GM23338 (cell line): ENCODE measurements at regions not wholly inside any gene's neighbourhood (a gene's known extent, or its start where the extent isn't known, plus 50 kb on each side); places are given as distances from the start of the nearest gene placed in this dataset.

Experiments
- ATAC-seq: fragments of 200-7000 bp; cut with Tn5 transposase; 3 replicates; pipeline ENCODE4 v1.9.1; 2020
- DNase-seq: peaks from one replicate; pipeline ENCODE4 v3.0.0-alpha.2; 2015; ENCODE audit warnings: low spot score
- H2AFZ ChIP-seq: fragments of 200-600 bp; sonication (generic); 2 replicates; pipeline ENCODE4 v1.8.0; 2016; ENCODE audit warnings: antibody characterized with exemption, mild to moderate bottlenecking, moderate library complexity
- H3F3A ChIP-seq: fragments of 200-600 bp; sonication (generic); replicated peaks from 2 replicates; pipeline ENCODE4 v1.8.0; 2017; ENCODE audit warnings: antibody characterized with exemption, mixed run types, low read depth
- H3K27ac ChIP-seq: fragments of 200-600 bp; sonication (generic); 2 replicates; pipeline ENCODE4 v1.6.1; 2016; ENCODE audit warnings: low read depth
- H3K27me3 ChIP-seq: fragments of 200-600 bp; sonication (generic); 2 replicates; pipeline ENCODE4 v1.8.0; 2016; ENCODE audit warnings: mild to moderate bottlenecking, mixed run types, moderate library complexity; ENCODE audit not compliant: insufficient read depth
- H3K36me3 ChIP-seq: fragments of 200-600 bp; sonication (generic); 2 replicates; pipeline ENCODE4 v1.8.0; 2016; ENCODE audit warnings: mild to moderate bottlenecking; ENCODE audit not compliant: insufficient read depth
- H3K4me1 ChIP-seq: fragments of 200-600 bp; sonication (generic); 2 replicates; pipeline ENCODE4 v1.8.0; 2016; ENCODE audit warnings: mild to moderate bottlenecking, moderate library complexity; ENCODE audit not compliant: insufficient read depth
- H3K4me2 ChIP-seq: fragments of 200-600 bp; sonication (generic); 2 replicates; pipeline ENCODE4 v1.7.1; 2017; ENCODE audit warnings: mixed run types
- H3K4me3 ChIP-seq: fragments of 200-600 bp; sonication (generic); 2 replicates; pipeline ENCODE4 v1.6.1; 2016; ENCODE audit warnings: mixed run types
- H3K79me2 ChIP-seq: fragments of 200-600 bp; sonication (generic); replicated peaks from 2 replicates; pipeline ENCODE4 v1.8.0; 2017; ENCODE audit warnings: mild to moderate bottlenecking; ENCODE audit not compliant: insufficient read depth
- H3K9me2 ChIP-seq: fragments of 200-600 bp; sonication (generic); 2 replicates; pipeline ENCODE4 v1.8.0; 2017; ENCODE audit not compliant: insufficient read depth
- H4K20me1 ChIP-seq: fragments of 200-600 bp; sonication (generic); replicated peaks from 2 replicates; pipeline ENCODE4 v1.8.0; 2017; ENCODE audit warnings: mild to moderate bottlenecking; ENCODE audit not compliant: insufficient read depth
- H3K27ac Mint-ChIP-seq: 2 replicates; pipeline ENCODE4 v1.8.0; 2020; ENCODE audit warnings: inconsistent platforms, mild to moderate bottlenecking, moderate library complexity, mixed read lengths
- H3K27me3 Mint-ChIP-seq: 3 replicates; pipeline ENCODE4 v1.8.0; 2022; ENCODE audit warnings: low read depth, mild to moderate bottlenecking, moderate library complexity, mixed read lengths, inconsistent platforms; ENCODE audit not compliant: insufficient read depth, poor library complexity
- H3K36me3 Mint-ChIP-seq: 3 replicates; pipeline ENCODE4 v1.8.0; 2021; ENCODE audit warnings: low read depth, mild to moderate bottlenecking, inconsistent platforms, moderate library complexity, mixed read lengths
- H3K4me1 Mint-ChIP-seq: 3 replicates; pipeline ENCODE4 v1.8.0; 2020; ENCODE audit warnings: mild to moderate bottlenecking, inconsistent platforms, mixed read lengths
- H3K4me3 Mint-ChIP-seq: 3 replicates; pipeline ENCODE4 v1.8.0; 2021; ENCODE audit warnings: moderate library complexity, mild to moderate bottlenecking, inconsistent platforms, mixed read lengths
- H3K9me3 Mint-ChIP-seq: 3 replicates; pipeline ENCODE4 v1.8.0; 2020; ENCODE audit warnings: moderate library complexity, mild to moderate bottlenecking, inconsistent platforms, mixed read lengths
- CREB1 ChIP-seq: fragments of 250-450 bp; sonication (Bioruptor Pico); IDR thresholded peaks from 2 replicates; pipeline ENCODE4 v1.5.0; 2020; ENCODE audit warnings: low read depth, mild to moderate bottlenecking, moderate library complexity
- CTCF ChIP-seq, 2 experiments: fragments of 200-600 bp in 1 of 2; sonication (generic) in 1 of 2; conservative IDR thresholded peaks; 2 replicates each; pipeline versions ENCODE4 v1.5.1 to v1.6.1; 2016 to 2017; ENCODE audit warnings: antibody characterized with exemption in 2 of 2, low read depth in 2 of 2, mild to moderate bottlenecking in 2 of 2, moderate library complexity in 1 of 2
- EZH2 ChIP-seq: fragments of 200-600 bp; sonication (generic); IDR thresholded peaks from one replicate; pipeline ENCODE4 v1.8.0; 2017; ENCODE audit warnings: antibody characterized with exemption, mild to moderate bottlenecking, low read depth; ENCODE audit not compliant: unreplicated experiment
- EZH2phosphoT487 ChIP-seq: fragments of 200-600 bp; sonication (generic); IDR thresholded peaks from one replicate; pipeline ENCODE4 v1.8.1; 2018; ENCODE audit warnings: antibody characterized with exemption; ENCODE audit not compliant: unreplicated experiment
- JUNB ChIP-seq: IDR thresholded peaks from one replicate; pipeline ENCODE4 v1.6.1; 2016; ENCODE audit warnings: antibody characterized with exemption; ENCODE audit not compliant: unreplicated experiment
- NANOG ChIP-seq: IDR thresholded peaks from 2 replicates; pipeline ENCODE4 v1.6.1; 2016; ENCODE audit warnings: antibody characterized with exemption, borderline replicate concordance
- POLR2AphosphoS5 ChIP-seq: IDR thresholded peaks from 2 replicates; pipeline ENCODE4 v1.6.1; 2016; ENCODE audit warnings: antibody characterized with exemption, low read depth
- REST ChIP-seq: IDR thresholded peaks from one replicate; pipeline ENCODE4 v1.6.1; 2018; ENCODE audit warnings: antibody characterized with exemption; ENCODE audit not compliant: unreplicated experiment
- STAT1 ChIP-seq: IDR thresholded peaks from one replicate; pipeline ENCODE4 v1.6.1; 2016; ENCODE audit warnings: antibody characterized with exemption; ENCODE audit not compliant: unreplicated experiment
- ZNF114 ChIP-seq: fragments of 250-450 bp; sonication (Bioruptor Pico); IDR thresholded peaks from 2 replicates; pipeline ENCODE4 v1.5.0; 2020; ENCODE audit warnings: mild to moderate bottlenecking, moderate library complexity
- ZNF331 ChIP-seq: fragments of 250-450 bp; sonication (Bioruptor Pico); IDR thresholded peaks from 2 replicates; pipeline ENCODE4 v1.5.0; 2020; ENCODE audit warnings: low read depth, mild to moderate bottlenecking, moderate library complexity
- TF ChIP-seq, protein P1 (sequence below): fragments of 250-450 bp; sonication (Bioruptor Pico); IDR thresholded peaks from 2 replicates; pipeline ENCODE4 v1.5.0; 2020; ENCODE audit warnings: mild to moderate bottlenecking, moderate library complexity
- TF ChIP-seq, protein P2 (sequence below): IDR thresholded peaks from 2 replicates; pipeline ENCODE4 v1.6.1; 2016; ENCODE audit warnings: antibody characterized with exemption

DNA sequence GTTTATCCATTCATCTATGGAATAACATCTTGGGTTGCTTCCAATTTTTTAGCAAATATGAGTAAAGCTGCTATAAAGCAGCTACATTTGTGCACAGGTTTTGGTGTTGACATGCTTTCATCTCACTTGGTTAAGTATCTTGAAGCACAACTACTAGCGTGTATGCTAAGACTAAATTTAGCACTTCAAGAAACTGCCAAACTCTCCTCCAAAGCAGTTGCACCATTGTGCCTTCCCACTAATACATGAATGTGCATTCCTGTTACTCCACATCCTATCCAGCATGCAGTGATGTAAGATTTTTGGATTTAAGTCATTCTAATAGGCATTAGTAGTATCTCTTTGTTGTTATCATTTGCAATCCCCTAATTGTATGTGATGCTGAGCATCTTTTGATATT, 230.7 kb downstream of the KCNA4 start:
- Histone ChIP-seq H2AFZ (no peak overlapping the region), H3K4me3 (no peak overlapping the region), H3F3A (no peaks in the 10 kb centered on the region), H3K9me2 (no peaks in the 10 kb centered on the region), H3K36me3 (no peaks in the 10 kb centered on the region), H3K4me1 (no peaks in the 10 kb centered on the region), H3K79me2 (no peaks in the 10 kb centered on the region), H4K20me1 (no peaks in the 10 kb centered on the region), H3K4me2 (no peak overlapping the region), H3K27ac (no peak overlapping the region), H3K27me3 (no peaks in the 10 kb centered on the region)
- Mint-ChIP-seq H3K4me3 (no peak overlapping the region), H3K27ac (no peak overlapping the region), H3K9me3 (no peaks in the 10 kb centered on the region), H3K36me3 (no peaks in the 10 kb centered on the region), H3K4me1 (peaks cover 2% of the 10 kb centered on the region), H3K27me3 (no peaks in the 10 kb centered on the region)
- DNase-seq (no peak), ATAC-seq (no peak)
- TF ChIP-seq EZH2phosphoT487 (no peak), CTCF (conservative IDR thresholded peaks at IDR 0.05; ENCODE audit: low read depth in 2 of 2) (no peak), POLR2AphosphoS5 (no peak), EZH2 (no peak), CREB1 (CRISPR knock-in tag) (no peak), JUNB (no peak), REST (no peak), NANOG (no peak), ZNF331 (CRISPR knock-in tag) (no peak), STAT1 (no peak), ZNF114 (CRISPR knock-in tag) (no peak)
- TF ChIP-seq, protein P1, sequence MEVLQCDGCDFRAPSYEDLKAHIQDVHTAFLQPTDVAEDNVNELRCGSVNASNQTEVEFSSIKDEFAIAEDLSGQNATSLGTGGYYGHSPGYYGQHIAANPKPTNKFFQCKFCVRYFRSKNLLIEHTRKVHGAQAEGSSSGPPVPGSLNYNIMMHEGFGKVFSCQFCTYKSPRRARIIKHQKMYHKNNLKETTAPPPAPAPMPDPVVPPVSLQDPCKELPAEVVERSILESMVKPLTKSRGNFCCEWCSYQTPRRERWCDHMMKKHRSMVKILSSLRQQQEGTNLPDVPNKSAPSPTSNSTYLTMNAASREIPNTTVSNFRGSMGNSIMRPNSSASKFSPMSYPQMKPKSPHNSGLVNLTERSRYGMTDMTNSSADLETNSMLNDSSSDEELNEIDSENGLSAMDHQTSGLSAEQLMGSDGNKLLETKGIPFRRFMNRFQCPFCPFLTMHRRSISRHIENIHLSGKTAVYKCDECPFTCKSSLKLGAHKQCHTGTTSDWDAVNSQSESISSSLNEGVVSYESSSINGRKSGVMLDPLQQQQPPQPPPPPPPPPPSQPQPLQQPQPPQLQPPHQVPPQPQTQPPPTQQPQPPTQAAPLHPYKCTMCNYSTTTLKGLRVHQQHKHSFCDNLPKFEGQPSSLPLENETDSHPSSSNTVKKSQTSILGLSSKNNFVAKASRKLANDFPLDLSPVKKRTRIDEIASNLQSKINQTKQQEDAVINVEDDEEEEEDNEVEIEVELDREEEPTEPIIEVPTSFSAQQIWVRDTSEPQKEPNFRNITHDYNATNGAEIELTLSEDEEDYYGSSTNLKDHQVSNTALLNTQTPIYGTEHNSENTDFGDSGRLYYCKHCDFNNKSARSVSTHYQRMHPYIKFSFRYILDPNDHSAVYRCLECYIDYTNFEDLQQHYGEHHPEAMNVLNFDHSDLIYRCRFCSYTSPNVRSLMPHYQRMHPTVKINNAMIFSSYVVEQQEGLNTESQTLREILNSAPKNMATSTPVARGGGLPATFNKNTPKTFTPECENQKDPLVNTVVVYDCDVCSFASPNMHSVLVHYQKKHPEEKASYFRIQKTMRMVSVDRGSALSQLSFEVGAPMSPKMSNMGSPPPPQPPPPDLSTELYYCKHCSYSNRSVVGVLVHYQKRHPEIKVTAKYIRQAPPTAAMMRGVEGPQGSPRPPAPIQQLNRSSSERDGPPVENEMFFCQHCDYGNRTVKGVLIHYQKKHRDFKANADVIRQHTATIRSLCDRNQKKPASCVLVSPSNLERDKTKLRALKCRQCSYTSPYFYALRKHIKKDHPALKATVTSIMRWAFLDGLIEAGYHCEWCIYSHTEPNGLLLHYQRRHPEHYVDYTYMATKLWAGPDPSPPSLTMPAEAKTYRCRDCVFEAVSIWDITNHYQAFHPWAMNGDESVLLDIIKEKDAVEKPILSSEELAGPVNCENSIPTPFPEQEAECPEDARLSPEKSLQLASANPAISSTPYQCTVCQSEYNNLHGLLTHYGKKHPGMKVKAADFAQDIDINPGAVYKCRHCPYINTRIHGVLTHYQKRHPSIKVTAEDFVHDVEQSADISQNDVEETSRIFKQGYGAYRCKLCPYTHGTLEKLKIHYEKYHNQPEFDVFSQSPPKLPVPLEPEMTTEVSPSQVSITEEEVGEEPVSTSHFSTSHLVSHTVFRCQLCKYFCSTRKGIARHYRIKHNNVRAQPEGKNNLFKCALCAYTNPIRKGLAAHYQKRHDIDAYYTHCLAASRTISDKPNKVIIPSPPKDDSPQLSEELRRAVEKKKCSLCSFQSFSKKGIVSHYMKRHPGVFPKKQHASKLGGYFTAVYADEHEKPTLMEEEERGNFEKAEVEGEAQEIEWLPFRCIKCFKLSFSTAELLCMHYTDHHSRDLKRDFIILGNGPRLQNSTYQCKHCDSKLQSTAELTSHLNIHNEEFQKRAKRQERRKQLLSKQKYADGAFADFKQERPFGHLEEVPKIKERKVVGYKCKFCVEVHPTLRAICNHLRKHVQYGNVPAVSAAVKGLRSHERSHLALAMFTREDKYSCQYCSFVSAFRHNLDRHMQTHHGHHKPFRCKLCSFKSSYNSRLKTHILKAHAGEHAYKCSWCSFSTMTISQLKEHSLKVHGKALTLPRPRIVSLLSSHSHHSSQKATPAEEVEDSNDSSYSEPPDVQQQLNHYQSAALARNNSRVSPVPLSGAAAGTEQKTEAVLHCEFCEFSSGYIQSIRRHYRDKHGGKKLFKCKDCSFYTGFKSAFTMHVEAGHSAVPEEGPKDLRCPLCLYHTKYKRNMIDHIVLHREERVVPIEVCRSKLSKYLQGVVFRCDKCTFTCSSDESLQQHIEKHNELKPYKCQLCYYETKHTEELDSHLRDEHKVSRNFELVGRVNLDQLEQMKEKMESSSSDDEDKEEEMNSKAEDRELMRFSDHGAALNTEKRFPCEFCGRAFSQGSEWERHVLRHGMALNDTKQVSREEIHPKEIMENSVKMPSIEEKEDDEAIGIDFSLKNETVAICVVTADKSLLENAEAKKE (CRISPR knock-in tag): no peak
- TF ChIP-seq, protein P2, sequence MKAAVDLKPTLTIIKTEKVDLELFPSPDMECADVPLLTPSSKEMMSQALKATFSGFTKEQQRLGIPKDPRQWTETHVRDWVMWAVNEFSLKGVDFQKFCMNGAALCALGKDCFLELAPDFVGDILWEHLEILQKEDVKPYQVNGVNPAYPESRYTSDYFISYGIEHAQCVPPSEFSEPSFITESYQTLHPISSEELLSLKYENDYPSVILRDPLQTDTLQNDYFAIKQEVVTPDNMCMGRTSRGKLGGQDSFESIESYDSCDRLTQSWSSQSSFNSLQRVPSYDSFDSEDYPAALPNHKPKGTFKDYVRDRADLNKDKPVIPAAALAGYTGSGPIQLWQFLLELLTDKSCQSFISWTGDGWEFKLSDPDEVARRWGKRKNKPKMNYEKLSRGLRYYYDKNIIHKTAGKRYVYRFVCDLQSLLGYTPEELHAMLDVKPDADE: no peak
